Loucy (cell line): ENCODE measurements at regions not wholly inside any gene's neighbourhood (a gene's known extent, or its start where the extent isn't known, plus 50 kb on each side); places are given as distances from the start of the nearest gene placed in this dataset.

Source experiments
- CTCF ChIP-seq: fragments of 200-600 bp; sonication (generic); conservative IDR thresholded peaks from 2 replicates; pipeline ENCODE4 v1.5.1; 2014; ENCODE audit warnings: mild to moderate bottlenecking, antibody characterized with exemption, low read length
- EZH2phosphoT487 ChIP-seq: fragments of 200-600 bp; IDR thresholded peaks from 2 replicates; pipeline ENCODE4 v1.6.1; 2018; ENCODE audit warnings: antibody characterized with exemption, mild to moderate bottlenecking, moderate library complexity, borderline replicate concordance

- TF ChIP-seq CTCF = no peak
- TF ChIP-seq EZH2phosphoT487 = no peak
Measured at GRCh38 chr14:45686771-45687170, 433.8 kb upstream of the MIS18BP1 start.
